ENCODE measurements at regions not wholly inside any gene's neighbourhood (a gene's known extent, or its start where the extent isn't known, plus 50 kb on each side); places are given as distances from the start of the nearest gene placed in this dataset.

- Histone ChIP-seq H3K4me3 (ENCODE audit: low read length) (no peak overlapping the region), H3K9ac (ENCODE audit: low read length) (no peak overlapping the region), H3K4me1 (ENCODE audit: control insufficient read depth, insufficient read depth, low read length) (no peaks in the 10 kb centered on the region), H3K9me3 (ENCODE audit: control insufficient read depth, low read length) (no peaks in the 10 kb centered on the region), H3K27me3 (ENCODE audit: control insufficient read depth, insufficient read depth, low read length) (no peaks in the 10 kb centered on the region), H3K36me3 (ENCODE audit: control insufficient read depth, insufficient read depth, low read length) (no peaks in the 10 kb centered on the region)
These were observed 266.4 kb upstream of the GOLIM4 start for GRCh38 chr3:168362156-168362555.

DNA sequence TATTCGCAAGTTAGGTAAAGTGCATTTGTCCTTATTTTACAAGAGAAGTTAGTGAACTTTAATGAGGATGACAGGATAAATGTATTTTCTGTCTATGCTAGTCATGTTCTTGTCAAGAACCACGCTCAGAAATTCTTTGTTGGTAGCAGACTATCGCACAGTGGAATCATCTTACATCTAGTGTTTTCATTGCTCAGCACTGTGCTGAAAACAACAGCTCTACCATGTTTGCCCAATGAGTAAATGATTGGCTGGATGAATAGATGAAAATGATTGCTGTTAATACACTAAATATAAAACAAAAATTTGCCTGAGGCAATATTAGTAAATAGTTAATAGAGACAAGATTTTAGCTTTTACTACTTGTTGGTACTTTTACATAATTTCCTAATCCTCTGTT lies 265.3 kb upstream of the GOLIM4 start:
- Histone ChIP-seq H3K9me3 (ENCODE audit: control insufficient read depth, low read length) (no peaks in the 10 kb centered on the region), H3K9ac (ENCODE audit: low read length) (no peak overlapping the region), H3K4me1 (ENCODE audit: control insufficient read depth, insufficient read depth, low read length) (no peaks in the 10 kb centered on the region), H3K27me3 (ENCODE audit: control insufficient read depth, insufficient read depth, low read length) (no peaks in the 10 kb centered on the region), H3K4me3 (ENCODE audit: low read length) (no peak overlapping the region), H3K36me3 (ENCODE audit: control insufficient read depth, insufficient read depth, low read length) (no peaks in the 10 kb centered on the region)

- H3K9me3 ChIP-seq (ENCODE audit: control insufficient read depth, low read length) = no peaks in the 10 kb centered on the region
- H3K36me3 ChIP-seq (ENCODE audit: control insufficient read depth, insufficient read depth, low read length) = no peaks in the 10 kb centered on the region
These were observed 247.5 kb upstream of the GOLIM4 start for GRCh38 chr3:168342946-168343850.

GRCh38 chr3:168341956-168342936 lies 246.5 kb upstream of the GOLIM4 start:
- Histone ChIP-seq H3K9me3 (ENCODE audit: control insufficient read depth, low read length) (no peaks in the 10 kb centered on the region), H3K27me3 (ENCODE audit: control insufficient read depth, insufficient read depth, low read length) (no peaks in the 10 kb centered on the region), H3K4me3 (ENCODE audit: low read length) (peak overlapping the region; percentile 7), H3K36me3 (ENCODE audit: control insufficient read depth, insufficient read depth, low read length) (no peaks in the 10 kb centered on the region), H3K9ac (ENCODE audit: low read length) (no peak overlapping the region), H3K4me1 (ENCODE audit: control insufficient read depth, insufficient read depth, low read length) (peaks cover 27% of the 10 kb centered on the region)

More at GRCh38 chr3:168342946-168343850, 247.5 kb upstream of the GOLIM4 start:
- H3K4me1 ChIP-seq (ENCODE audit: control insufficient read depth, insufficient read depth, low read length) = peaks cover 27% of the 10 kb centered on the region
- no peak overlapping the region for H3K4me3 ChIP-seq (ENCODE audit: low read length)
- no peaks in the 10 kb centered on the region for H3K27me3 ChIP-seq (ENCODE audit: control insufficient read depth, insufficient read depth, low read length)
- H3K9ac ChIP-seq (ENCODE audit: low read length) = no peak overlapping the region

- no peaks in the 10 kb centered on the region for H3K27me3 ChIP-seq (ENCODE audit: control insufficient read depth, insufficient read depth, low read length)
- peaks cover 27% of the 10 kb centered on the region for H3K4me1 ChIP-seq (ENCODE audit: control insufficient read depth, insufficient read depth, low read length)
- H3K9me3 ChIP-seq (ENCODE audit: control insufficient read depth, low read length) = no peaks in the 10 kb centered on the region
- H3K4me3 ChIP-seq (ENCODE audit: low read length) = peak overlapping the region; percentile 7
- H3K36me3 ChIP-seq (ENCODE audit: control insufficient read depth, insufficient read depth, low read length) = no peaks in the 10 kb centered on the region
- H3K9ac ChIP-seq (ENCODE audit: low read length) = no peak overlapping the region
These were observed 245.6 kb upstream of the GOLIM4 start for GRCh38 chr3:168341192-168341815.

DNA sequence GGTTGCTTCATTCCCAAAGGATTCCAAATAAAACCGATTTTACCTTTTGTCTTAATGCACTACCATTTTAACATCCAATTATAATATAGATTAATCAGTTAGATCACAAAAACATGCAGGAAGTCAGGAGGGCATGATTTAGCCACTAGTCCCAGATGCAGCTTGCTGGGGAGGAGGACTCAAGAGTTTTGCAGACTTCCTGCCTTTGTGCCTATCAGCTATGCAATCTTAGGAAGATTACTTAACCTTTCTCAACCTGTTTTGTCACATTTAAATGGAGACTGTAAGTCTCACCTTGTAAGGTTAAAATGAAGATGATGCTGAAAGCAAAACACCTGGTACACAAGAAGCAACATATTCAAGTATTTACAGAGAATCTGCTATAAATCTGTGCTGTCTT lies 242.4 kb upstream of the GOLIM4 start:
- Histone ChIP-seq H3K4me3 (ENCODE audit: low read length) (no peak overlapping the region), H3K9me3 (ENCODE audit: control insufficient read depth, low read length) (no peaks in the 10 kb centered on the region), H3K4me1 (ENCODE audit: control insufficient read depth, insufficient read depth, low read length) (peaks cover 18% of the 10 kb centered on the region), H3K36me3 (ENCODE audit: control insufficient read depth, insufficient read depth, low read length) (no peaks in the 10 kb centered on the region), H3K27me3 (ENCODE audit: control insufficient read depth, insufficient read depth, low read length) (no peaks in the 10 kb centered on the region), H3K9ac (ENCODE audit: low read length) (no peak overlapping the region)

DNA sequence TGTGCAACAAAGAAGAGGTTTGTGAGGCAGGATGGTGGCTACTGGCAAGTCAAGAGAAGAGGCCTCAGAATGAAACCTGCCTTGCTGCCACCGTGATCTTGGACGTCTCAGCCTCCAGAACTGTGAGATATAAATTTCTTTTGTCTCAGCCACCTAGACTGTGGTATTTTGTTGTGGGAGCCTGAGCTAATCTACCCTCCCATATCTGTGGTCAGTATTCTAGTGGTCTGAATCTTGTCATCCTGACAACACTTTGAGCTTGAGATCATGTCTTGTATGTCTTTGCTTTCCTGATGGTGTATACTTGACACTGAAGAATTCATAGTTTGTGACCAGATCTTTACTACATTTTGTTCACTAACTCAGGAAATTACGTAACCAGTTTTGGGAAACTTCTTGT lies 240.6 kb upstream of the GOLIM4 start:
- H3K36me3 ChIP-seq (ENCODE audit: control insufficient read depth, insufficient read depth, low read length) = no peaks in the 10 kb centered on the region
- no peaks in the 10 kb centered on the region for H3K9me3 ChIP-seq (ENCODE audit: control insufficient read depth, low read length)
- H3K4me3 ChIP-seq (ENCODE audit: low read length) = no peak overlapping the region
- H3K4me1 ChIP-seq (ENCODE audit: control insufficient read depth, insufficient read depth, low read length) = peaks cover 5% of the 10 kb centered on the region
- H3K9ac ChIP-seq (ENCODE audit: low read length) = no peak overlapping the region
- H3K27me3 ChIP-seq (ENCODE audit: control insufficient read depth, insufficient read depth, low read length) = no peaks in the 10 kb centered on the region

DNA sequence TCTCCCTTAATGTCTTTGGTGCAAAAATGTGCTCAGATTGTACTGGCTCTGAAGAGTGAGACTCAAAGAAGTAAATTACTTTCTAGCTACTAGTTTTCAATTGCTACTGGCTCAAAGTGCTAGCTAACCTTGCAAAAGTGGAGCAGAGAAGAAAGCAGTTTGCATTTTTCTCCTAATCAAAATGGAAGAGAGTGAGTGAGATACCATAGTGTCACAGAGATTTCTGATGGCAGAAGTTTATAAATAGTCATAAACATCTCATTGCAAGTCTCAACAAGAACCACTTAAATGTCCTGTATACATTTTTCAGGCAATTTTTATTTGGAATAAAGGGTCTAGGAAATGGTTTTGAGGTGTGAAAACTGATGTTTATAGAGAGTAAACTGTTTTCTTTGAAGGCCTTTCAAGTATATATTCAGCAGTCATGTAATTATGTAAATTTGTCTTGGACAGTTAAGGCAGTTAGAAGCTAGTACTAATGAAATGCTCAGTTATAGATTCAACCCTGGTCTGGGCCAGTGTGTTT lies 237.7 kb upstream of the GOLIM4 start:
- Histone ChIP-seq H3K4me3 (ENCODE audit: low read length) (no peak overlapping the region), H3K36me3 (ENCODE audit: control insufficient read depth, insufficient read depth, low read length) (no peaks in the 10 kb centered on the region), H3K27me3 (ENCODE audit: control insufficient read depth, insufficient read depth, low read length) (no peaks in the 10 kb centered on the region), H3K4me1 (ENCODE audit: control insufficient read depth, insufficient read depth, low read length) (no peaks in the 10 kb centered on the region), H3K9me3 (ENCODE audit: control insufficient read depth, low read length) (no peaks in the 10 kb centered on the region), H3K9ac (ENCODE audit: low read length) (no peak overlapping the region)

DNA sequence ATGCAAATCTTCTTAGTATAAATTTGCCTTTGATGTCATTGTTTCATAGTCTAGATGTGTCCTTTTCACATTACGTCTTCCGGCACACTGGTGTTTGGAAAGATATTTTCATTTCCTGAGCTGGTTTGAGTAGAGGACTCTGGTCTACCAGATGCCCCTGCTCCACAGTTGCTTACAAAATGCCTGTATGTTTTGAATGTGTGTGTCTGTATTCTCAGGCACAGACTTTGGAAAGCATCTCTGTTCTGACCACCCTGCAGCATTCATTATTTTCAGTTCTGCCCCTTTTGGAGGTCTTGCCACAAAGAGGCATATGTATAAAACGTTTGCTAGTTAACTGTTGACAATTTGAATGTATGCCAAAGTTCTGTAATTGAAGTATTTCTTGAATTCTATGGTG lies 236.0 kb upstream of the GOLIM4 start:
- Histone ChIP-seq H3K9me3 (ENCODE audit: control insufficient read depth, low read length) (no peaks in the 10 kb centered on the region), H3K27me3 (ENCODE audit: control insufficient read depth, insufficient read depth, low read length) (no peaks in the 10 kb centered on the region), H3K36me3 (ENCODE audit: control insufficient read depth, insufficient read depth, low read length) (no peaks in the 10 kb centered on the region), H3K4me1 (ENCODE audit: control insufficient read depth, insufficient read depth, low read length) (no peaks in the 10 kb centered on the region), H3K9ac (ENCODE audit: low read length) (no peak overlapping the region), H3K4me3 (ENCODE audit: low read length) (no peak overlapping the region)

DNA sequence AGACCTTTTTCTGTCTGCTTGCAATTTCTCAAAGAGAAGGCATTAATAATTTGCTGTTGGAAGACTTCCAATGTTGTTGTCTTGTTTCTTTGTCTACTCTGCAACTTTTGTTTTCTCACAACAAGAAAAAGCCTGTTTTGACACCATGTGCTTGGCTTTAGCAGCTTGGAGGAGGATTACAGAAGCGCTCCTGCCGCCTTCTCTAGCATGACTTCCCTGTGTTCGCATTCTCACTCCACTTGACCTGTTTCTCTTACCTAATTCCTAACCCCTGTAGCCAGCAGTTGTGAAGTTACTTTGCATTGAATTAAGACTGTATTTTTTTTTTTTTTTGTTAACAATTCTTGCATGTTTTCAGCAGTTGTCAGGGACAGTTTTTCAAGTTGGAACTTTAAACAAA lies 235.3 kb upstream of the GOLIM4 start:
- Histone ChIP-seq H3K4me1 (ENCODE audit: control insufficient read depth, insufficient read depth, low read length) (no peaks in the 10 kb centered on the region), H3K36me3 (ENCODE audit: control insufficient read depth, insufficient read depth, low read length) (no peaks in the 10 kb centered on the region), H3K4me3 (ENCODE audit: low read length) (no peak overlapping the region), H3K9me3 (ENCODE audit: control insufficient read depth, low read length) (no peaks in the 10 kb centered on the region), H3K9ac (ENCODE audit: low read length) (no peak overlapping the region), H3K27me3 (ENCODE audit: control insufficient read depth, insufficient read depth, low read length) (no peaks in the 10 kb centered on the region)

GRCh38 chr3:168327856-168328255 lies 232.1 kb upstream of the GOLIM4 start:
- Histone ChIP-seq H3K4me1 (ENCODE audit: control insufficient read depth, insufficient read depth, low read length) (no peaks in the 10 kb centered on the region), H3K9ac (ENCODE audit: low read length) (no peak overlapping the region), H3K9me3 (ENCODE audit: control insufficient read depth, low read length) (no peaks in the 10 kb centered on the region), H3K4me3 (ENCODE audit: low read length) (no peak overlapping the region), H3K27me3 (ENCODE audit: control insufficient read depth, insufficient read depth, low read length) (no peaks in the 10 kb centered on the region), H3K36me3 (ENCODE audit: control insufficient read depth, insufficient read depth, low read length) (no peaks in the 10 kb centered on the region)
